ENCODE measurements at regions not wholly inside any gene's neighbourhood (a gene's known extent, or its start where the extent isn't known, plus 50 kb on each side); places are given as distances from the start of the nearest gene placed in this dataset.

- no peak for TF ChIP-seq CTCF (IDR thresholded peaks at IDR 0.05; ENCODE audit: low read depth, low read length)
- no peak for DNase-seq (ENCODE audit: low read depth in 1 of 2, low spot score in 1 of 2)
- no peaks in the 10 kb centered on the region for H3K9me3 ChIP-seq (ENCODE audit: low read depth)
- no peak overlapping the region for H3K27ac ChIP-seq
- H3K36me3 ChIP-seq = no peaks in the 10 kb centered on the region
- H3K4me3 ChIP-seq = no peak overlapping the region
- H3K4me1 ChIP-seq (ENCODE audit: low read depth) = no peaks in the 10 kb centered on the region
- no peaks in the 10 kb centered on the region for H3K27me3 ChIP-seq
Observed at GRCh38 chr2:180705551-180705950, 274.9 kb upstream of the UBE2E3 start.

- H3K36me3 ChIP-seq = no peaks in the 10 kb centered on the region
- no peak overlapping the region for H3K4me3 ChIP-seq
- TF ChIP-seq CTCF (IDR thresholded peaks at IDR 0.05; ENCODE audit: low read depth, low read length) = no peak
- H3K27ac ChIP-seq = no peak overlapping the region
- DNase-seq (ENCODE audit: low read depth in 1 of 2, low spot score in 1 of 2) = peak in 1 of 2 donors; percentile 31
- H3K4me1 ChIP-seq (ENCODE audit: low read depth) = no peaks in the 10 kb centered on the region
- no peaks in the 10 kb centered on the region for H3K9me3 ChIP-seq (ENCODE audit: low read depth)
- no peaks in the 10 kb centered on the region for H3K27me3 ChIP-seq
Observed at GRCh38 chr2:180705122-180705521, 275.3 kb upstream of the UBE2E3 start.

GRCh38 chr2:180699657-180700361 lies 280.6 kb upstream of the UBE2E3 start:
- H3K27ac ChIP-seq = no peak overlapping the region
- no peaks in the 10 kb centered on the region for H3K27me3 ChIP-seq
- H3K4me3 ChIP-seq = no peak overlapping the region
- no peak for DNase-seq (ENCODE audit: low read depth in 1 of 2, low spot score in 1 of 2)
- TF ChIP-seq CTCF (IDR thresholded peaks at IDR 0.05; ENCODE audit: low read depth, low read length) = no peak
- no peaks in the 10 kb centered on the region for H3K36me3 ChIP-seq
- no peaks in the 10 kb centered on the region for H3K9me3 ChIP-seq (ENCODE audit: low read depth)
- H3K4me1 ChIP-seq (ENCODE audit: low read depth) = no peaks in the 10 kb centered on the region

- TF ChIP-seq CTCF (IDR thresholded peaks at IDR 0.05; ENCODE audit: low read depth, low read length) = no peak
- no peak for DNase-seq (ENCODE audit: low read depth in 1 of 2, low spot score in 1 of 2)
- H3K36me3 ChIP-seq = no peaks in the 10 kb centered on the region
Observed at GRCh38 chr2:180698668-180699067, 281.7 kb upstream of the UBE2E3 start.

GRCh38 chr2:180695586-180696401 lies 284.6 kb upstream of the UBE2E3 start:
- no peak for DNase-seq (ENCODE audit: low read depth in 1 of 2, low spot score in 1 of 2)
- Histone ChIP-seq H3K9me3 (ENCODE audit: low read depth) (no peaks in the 10 kb centered on the region), H3K36me3 (no peaks in the 10 kb centered on the region), H3K27ac (no peak overlapping the region), H3K4me3 (no peak overlapping the region), H3K4me1 (ENCODE audit: low read depth) (no peaks in the 10 kb centered on the region), H3K27me3 (no peaks in the 10 kb centered on the region)
- TF ChIP-seq CTCF (IDR thresholded peaks at IDR 0.05; ENCODE audit: low read depth, low read length) = no peak

More at GRCh38 chr2:180698668-180699067, 281.7 kb upstream of the UBE2E3 start:
- Histone ChIP-seq H3K9me3 (ENCODE audit: low read depth) (no peaks in the 10 kb centered on the region), H3K4me1 (ENCODE audit: low read depth) (no peaks in the 10 kb centered on the region), H3K4me3 (no peak overlapping the region), H3K27ac (no peak overlapping the region), H3K27me3 (no peaks in the 10 kb centered on the region)
